SK-N-SH (cell line): ENCODE measurements at regions not wholly inside any gene's neighbourhood (a gene's known extent, or its start where the extent isn't known, plus 50 kb on each side); places are given as distances from the start of the nearest gene placed in this dataset.

ENCODE experiments used
- CTCF ChIA-PET: fragments of 300-600, 350-600 bp; formaldehyde crosslinking; extraction: SDS; loops from one replicate; lab custom pipeline; 2021; lab: Yijun Ruan, JAX
- POLR2A ChIA-PET: fragments of 350-600 bp; sonication (Branson Sonifier 250); formaldehyde crosslinking; extraction: SDS; loops from one replicate; lab custom pipeline; 2020; ENCODE audit warnings: antibody characterized with exemption, inconsistent platforms; lab: Yijun Ruan, JAX
- DNase-seq: peaks from one replicate; pipeline ENCODE4 v3.0.0; 2012
- H2AFZ ChIP-seq: fragments of 200-600 bp; sonication (generic); 2 replicates; pipeline ENCODE4 v1.8.1; 2016; ENCODE audit warnings: antibody characterized with exemption, mild to moderate bottlenecking, low read depth
- H3F3A ChIP-seq: fragments of 200-600 bp; sonication (generic); replicated peaks from 2 replicates; pipeline ENCODE3; 2016; ENCODE audit warnings: antibody characterized with exemption, mild to moderate bottlenecking; ENCODE audit not compliant: insufficient read depth
- H3K27ac ChIP-seq, 2 experiments: fragments of 200-500 bp in 1 of 2; fragments of 200-600 bp in 1 of 2; sonication (Bioruptor generic) in 1 of 2; sonication (generic), shearing (Covaris generic) in 1 of 2; 2 replicates each; pipeline versions ENCODE4 v1.5.1 to v1.6.1; 2014 to 2016; ENCODE audit warnings: low read depth in 2 of 2, inconsistent platforms in 1 of 2, low read length in 1 of 2, mild to moderate bottlenecking in 1 of 2, mixed read lengths in 1 of 2
- H3K27me3 ChIP-seq: fragments of 200-600 bp; sonication (generic), shearing (Covaris generic); 2 replicates; pipeline ENCODE4 v1.6.1; 2016; ENCODE audit warnings: mixed run types; ENCODE audit not compliant: insufficient read depth
- H3K36me3 ChIP-seq, 2 experiments: fragments of 200-500 bp in 1 of 2; fragments of 200-600 bp in 1 of 2; sonication (Bioruptor generic) in 1 of 2; sonication (generic) in 1 of 2; replicated peaks in 1 of 2; 2 replicates each; pipeline versions ENCODE3 to v1.5.1; 2014 to 2016; ENCODE audit warnings: low read length in 1 of 2, mild to moderate bottlenecking in 1 of 2; ENCODE audit not compliant: insufficient read depth in 2 of 2, control insufficient read depth in 1 of 2
- H3K4me1 ChIP-seq, 2 experiments: fragments of 200-500 bp in 1 of 2; fragments of 200-600 bp in 1 of 2; sonication (Bioruptor generic) in 1 of 2; sonication (generic), shearing (Covaris generic) in 1 of 2; 2 replicates each; pipeline versions ENCODE4 v1.5.1 to v1.6.1; 2014 to 2016; ENCODE audit warnings: low read depth in 1 of 2, low read length in 1 of 2, mixed run types in 1 of 2; ENCODE audit not compliant: insufficient read depth in 2 of 2, control insufficient read depth in 1 of 2
- H3K4me2 ChIP-seq: fragments of 200-600 bp; sonication (generic), shearing (Covaris generic); 2 replicates; pipeline ENCODE4 v1.6.1; 2017; ENCODE audit warnings: mixed run types
- H3K4me3 ChIP-seq, 2 experiments: fragments of 200-500 bp in 1 of 2; fragments of 200-600 bp in 1 of 2; sonication (Bioruptor generic) in 1 of 2; sonication (generic), shearing (Covaris generic) in 1 of 2; 2 replicates each; pipeline versions ENCODE4 v1.5.1 to v1.8.1; 2014 to 2016; ENCODE audit warnings: low read depth in 2 of 2, inconsistent platforms in 1 of 2, low read length in 1 of 2, mild to moderate bottlenecking in 1 of 2, mixed read lengths in 1 of 2, moderate library complexity in 1 of 2
- H3K79me2 ChIP-seq: fragments of 200-600 bp; sonication (generic); 2 replicates; pipeline ENCODE4 v1.8.1; 2017; ENCODE audit warnings: mild to moderate bottlenecking; ENCODE audit not compliant: insufficient read depth
- H3K9ac ChIP-seq: fragments of 200-600 bp; sonication (generic); 2 replicates; pipeline ENCODE4 v1.6.1; 2017; ENCODE audit warnings: mixed run types
- H3K9me2 ChIP-seq: fragments of 200-600 bp; sonication (generic); 2 replicates; pipeline ENCODE4 v1.6.1; 2017; ENCODE audit warnings: mixed run types
- H3K9me3 ChIP-seq: fragments of 200-600 bp; sonication (generic); 2 replicates; pipeline ENCODE4 v1.6.1; 2017; ENCODE audit warnings: mixed run types, mild to moderate bottlenecking, moderate library complexity
- H4K20me1 ChIP-seq: fragments of 200-600 bp; sonication (generic); 2 replicates; pipeline ENCODE4 v1.6.1; 2017; ENCODE audit warnings: mild to moderate bottlenecking, mixed run types; ENCODE audit not compliant: insufficient read depth
- EZH2phosphoT487 ChIP-seq: fragments of 200-600 bp; sonication (generic); IDR thresholded peaks from 2 replicates; pipeline ENCODE4 v1.6.1; 2017; ENCODE audit warnings: low read depth, mixed run types, mild to moderate bottlenecking, antibody characterized with exemption, moderate library complexity, borderline replicate concordance
- FOSL2 ChIP-seq: IDR thresholded peaks from 2 replicates; pipeline ENCODE4 v1.4.0; 2012; ENCODE audit warnings: low read depth, mild to moderate bottlenecking, moderate library complexity, borderline replicate concordance
- MEF2A ChIP-seq: IDR thresholded peaks from 2 replicates; pipeline ENCODE4 v1.4.0; 2012; ENCODE audit warnings: low read depth, borderline replicate concordance
- MXI1 ChIP-seq: IDR thresholded peaks from 2 replicates; pipeline ENCODE4 v1.6.1; 2012; ENCODE audit warnings: mild to moderate bottlenecking, low read depth, low read length, improper control_type of control experiment
- RAD21 ChIP-seq: IDR thresholded peaks from 2 replicates; pipeline ENCODE4 v1.6.1; 2012; ENCODE audit warnings: mild to moderate bottlenecking, low read length
- SIN3A ChIP-seq: IDR thresholded peaks from 2 replicates; pipeline ENCODE4 v1.6.1; 2012; ENCODE audit warnings: low read depth, mild to moderate bottlenecking, low read length, moderate library complexity, borderline replicate concordance
- TAF1 ChIP-seq: IDR thresholded peaks from 2 replicates; pipeline ENCODE4 v1.6.1; 2012; ENCODE audit warnings: low read depth, mild to moderate bottlenecking, low read length, moderate library complexity, borderline replicate concordance
- USF1 ChIP-seq: IDR thresholded peaks from 2 replicates; pipeline ENCODE4 v1.4.0; 2012; ENCODE audit warnings: low read depth, borderline replicate concordance
- WGBS: methylation state at CpG from one replicate; pipeline ENCODE4 v1.1.6; 2017; ENCODE audit warnings: low lambda C conversion rate; 5-methylcytosine and 5-hydroxymethylcytosine counted together
- TF ChIP-seq, protein P1 (sequence below): IDR thresholded peaks from 2 replicates; pipeline ENCODE4; 2012
- TF ChIP-seq, protein P2 (sequence below): IDR thresholded peaks from 2 replicates; pipeline ENCODE4 v1.4.0; 2012; ENCODE audit warnings: low read depth, borderline replicate concordance

- TF ChIP-seq, protein P1, sequence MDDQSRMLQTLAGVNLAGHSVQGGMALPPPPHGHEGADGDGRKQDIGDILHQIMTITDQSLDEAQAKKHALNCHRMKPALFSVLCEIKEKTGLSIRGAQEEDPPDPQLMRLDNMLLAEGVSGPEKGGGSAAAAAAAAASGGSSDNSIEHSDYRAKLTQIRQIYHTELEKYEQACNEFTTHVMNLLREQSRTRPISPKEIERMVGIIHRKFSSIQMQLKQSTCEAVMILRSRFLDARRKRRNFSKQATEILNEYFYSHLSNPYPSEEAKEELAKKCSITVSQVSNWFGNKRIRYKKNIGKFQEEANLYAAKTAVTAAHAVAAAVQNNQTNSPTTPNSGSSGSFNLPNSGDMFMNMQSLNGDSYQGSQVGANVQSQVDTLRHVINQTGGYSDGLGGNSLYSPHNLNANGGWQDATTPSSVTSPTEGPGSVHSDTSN: no peak
- TF ChIP-seq SIN3A: no peak
- TF ChIP-seq MEF2A: no peak
- TF ChIP-seq USF1: no peak
- TF ChIP-seq, protein P2, sequence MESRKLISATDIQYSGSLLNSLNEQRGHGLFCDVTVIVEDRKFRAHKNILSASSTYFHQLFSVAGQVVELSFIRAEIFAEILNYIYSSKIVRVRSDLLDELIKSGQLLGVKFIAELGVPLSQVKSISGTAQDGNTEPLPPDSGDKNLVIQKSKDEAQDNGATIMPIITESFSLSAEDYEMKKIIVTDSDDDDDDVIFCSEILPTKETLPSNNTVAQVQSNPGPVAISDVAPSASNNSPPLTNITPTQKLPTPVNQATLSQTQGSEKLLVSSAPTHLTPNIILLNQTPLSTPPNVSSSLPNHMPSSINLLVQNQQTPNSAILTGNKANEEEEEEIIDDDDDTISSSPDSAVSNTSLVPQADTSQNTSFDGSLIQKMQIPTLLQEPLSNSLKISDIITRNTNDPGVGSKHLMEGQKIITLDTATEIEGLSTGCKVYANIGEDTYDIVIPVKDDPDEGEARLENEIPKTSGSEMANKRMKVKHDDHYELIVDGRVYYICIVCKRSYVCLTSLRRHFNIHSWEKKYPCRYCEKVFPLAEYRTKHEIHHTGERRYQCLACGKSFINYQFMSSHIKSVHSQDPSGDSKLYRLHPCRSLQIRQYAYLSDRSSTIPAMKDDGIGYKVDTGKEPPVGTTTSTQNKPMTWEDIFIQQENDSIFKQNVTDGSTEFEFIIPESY: no peak
- TF ChIP-seq, all 33 proteins: peak for 0
Measured at GRCh38 chr15:36465304-36465703, 114.1 kb upstream of the CDIN1 start (continued).

DNA sequence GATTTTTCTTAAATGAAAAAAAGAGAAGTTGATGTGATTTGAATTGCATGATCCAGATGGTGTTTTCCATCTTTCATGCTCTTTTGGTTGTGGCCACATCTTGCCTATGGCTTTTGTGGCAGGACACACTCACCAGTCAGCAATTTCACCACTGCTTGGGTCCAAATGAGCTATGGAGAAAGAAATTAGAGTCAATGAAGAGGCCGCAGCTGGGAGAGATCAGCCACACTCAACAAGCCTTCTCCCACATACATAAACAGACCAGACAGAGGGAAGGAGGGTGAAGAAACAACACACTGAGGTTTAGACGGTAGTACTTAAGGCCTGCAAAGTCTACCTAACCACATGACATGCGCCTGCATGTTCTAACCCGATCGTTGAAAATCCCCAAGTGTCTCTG is 110.7 kb upstream of the CDIN1 start:
- Histone ChIP-seq H3F3A (no peaks in the 10 kb centered on the region), H2AFZ (no peak overlapping the region), H3K9me3 (0 out of 2 replicates have a peak, but pooled peaks cover 10% of the 10 kb centered on the region), H3K79me2 (no peaks in the 10 kb centered on the region), H3K4me1 (no peaks in the 10 kb centered on the region; a peak in 1 of 4 replicates), H3K4me2 (no peak overlapping the region), H3K36me3 (no peaks in the 10 kb centered on the region), H3K9me2 (no peaks in the 10 kb centered on the region), H3K27ac (no peak overlapping the region), H3K27me3 (no peaks in the 10 kb centered on the region), H3K4me3 (no peak overlapping the region), H3K9ac (no peak overlapping the region), H4K20me1 (no peaks in the 10 kb centered on the region)
- ChIA-PET CTCF (interaction anchor here (1.6 kb wide), 1 partner anchor 32 kb away, joined by 5 read pairs; no protein-coding TSS in a partner anchor), POLR2A (interaction anchor here (1.0 kb wide), 1 partner anchor 1180 kb away, joined by 3 read pairs; no protein-coding TSS in a partner anchor)
- TF ChIP-seq TAF1: no peak
- no peak for TF ChIP-seq USF1
- TF ChIP-seq MXI1: no peak
- no peak for TF ChIP-seq EZH2phosphoT487
- no peak for TF ChIP-seq FOSL2
- TF ChIP-seq RAD21: no peak
- DNase-seq: no peak
- WGBS: 95% methylated on average over 5 of the region's 5 CpGs
